Astrocyte of the cerebellum (primary cell): ENCODE measurements at regions not wholly inside any gene's neighbourhood (a gene's known extent, or its start where the extent isn't known, plus 50 kb on each side); places are given as distances from the start of the nearest gene placed in this dataset.

Source experiments
- DNase-seq: peaks from one replicate; pipeline ENCODE4 v3.0.0-alpha.2; 2011; ENCODE audit warnings: low read depth
- H3K4me3 ChIP-seq: 2 replicates; pipeline ENCODE4 v1.5.1; 2011; ENCODE audit warnings: mild to moderate bottlenecking, low read depth, low read length, moderate library complexity
- in situ Hi-C: cut with HindIII; loops from 2 replicates; pipeline ENCODE4 v1.10.0; 2017; ENCODE audit warnings: low sequenced_read_pairs
- TF ChIP-seq, protein P1 (sequence below): IDR thresholded peaks from 2 replicates; pipeline ENCODE4 v1.5.1; 2012; ENCODE audit warnings: low read length, low read depth, moderate library complexity, mild to moderate bottlenecking; ENCODE audit errors: missing control alignments

DNA sequence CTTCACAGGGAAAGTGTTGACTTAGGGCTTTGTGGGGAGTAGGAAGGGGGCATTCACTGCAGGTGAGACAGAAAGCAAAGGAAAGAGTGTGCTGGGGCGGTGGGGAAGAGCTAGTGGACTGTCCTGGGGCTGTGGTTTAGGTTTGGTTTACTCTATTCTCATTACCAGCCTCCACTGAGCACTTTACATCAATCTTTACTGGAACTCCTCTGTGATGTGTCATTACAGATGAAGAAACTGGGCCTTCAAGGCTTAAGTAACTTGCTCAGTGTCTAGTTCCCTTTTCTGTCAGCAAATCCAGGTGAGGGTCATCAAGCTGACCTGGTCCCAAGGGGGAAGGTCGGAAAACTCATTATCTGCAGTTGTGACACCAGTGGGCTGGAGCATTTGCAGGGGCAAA, 120.2 kb upstream of the PFN2 start:
- TF ChIP-seq, protein P1, sequence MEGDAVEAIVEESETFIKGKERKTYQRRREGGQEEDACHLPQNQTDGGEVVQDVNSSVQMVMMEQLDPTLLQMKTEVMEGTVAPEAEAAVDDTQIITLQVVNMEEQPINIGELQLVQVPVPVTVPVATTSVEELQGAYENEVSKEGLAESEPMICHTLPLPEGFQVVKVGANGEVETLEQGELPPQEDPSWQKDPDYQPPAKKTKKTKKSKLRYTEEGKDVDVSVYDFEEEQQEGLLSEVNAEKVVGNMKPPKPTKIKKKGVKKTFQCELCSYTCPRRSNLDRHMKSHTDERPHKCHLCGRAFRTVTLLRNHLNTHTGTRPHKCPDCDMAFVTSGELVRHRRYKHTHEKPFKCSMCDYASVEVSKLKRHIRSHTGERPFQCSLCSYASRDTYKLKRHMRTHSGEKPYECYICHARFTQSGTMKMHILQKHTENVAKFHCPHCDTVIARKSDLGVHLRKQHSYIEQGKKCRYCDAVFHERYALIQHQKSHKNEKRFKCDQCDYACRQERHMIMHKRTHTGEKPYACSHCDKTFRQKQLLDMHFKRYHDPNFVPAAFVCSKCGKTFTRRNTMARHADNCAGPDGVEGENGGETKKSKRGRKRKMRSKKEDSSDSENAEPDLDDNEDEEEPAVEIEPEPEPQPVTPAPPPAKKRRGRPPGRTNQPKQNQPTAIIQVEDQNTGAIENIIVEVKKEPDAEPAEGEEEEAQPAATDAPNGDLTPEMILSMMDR = no peak
- in situ Hi-C loops = no loop called here
- no peak for DNase-seq
- no peak overlapping the region for H3K4me3 ChIP-seq

DNA sequence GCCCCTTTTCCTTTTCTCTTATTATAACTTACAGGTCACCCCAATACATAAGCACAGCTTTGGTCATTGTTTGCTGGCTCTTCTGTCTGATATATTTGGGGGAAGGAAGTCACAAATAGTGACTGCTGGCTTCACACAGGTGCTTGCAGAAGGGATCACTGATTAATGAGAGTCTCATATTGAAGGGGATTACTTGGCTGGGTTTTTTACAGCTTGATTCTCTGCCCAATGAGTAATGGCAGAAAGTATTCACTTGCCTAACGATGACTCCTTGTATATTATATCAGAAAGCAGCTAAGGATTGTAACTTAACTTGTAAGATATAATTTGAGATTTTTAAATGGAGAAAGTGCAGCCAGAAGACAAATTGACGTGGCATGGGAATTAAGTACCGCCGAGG, 119.3 kb upstream of the PFN2 start:
- no peak overlapping the region for H3K4me3 ChIP-seq
- no peak for DNase-seq
- in situ Hi-C loops = no loop called here
- TF ChIP-seq, protein P1 = no peak

DNA sequence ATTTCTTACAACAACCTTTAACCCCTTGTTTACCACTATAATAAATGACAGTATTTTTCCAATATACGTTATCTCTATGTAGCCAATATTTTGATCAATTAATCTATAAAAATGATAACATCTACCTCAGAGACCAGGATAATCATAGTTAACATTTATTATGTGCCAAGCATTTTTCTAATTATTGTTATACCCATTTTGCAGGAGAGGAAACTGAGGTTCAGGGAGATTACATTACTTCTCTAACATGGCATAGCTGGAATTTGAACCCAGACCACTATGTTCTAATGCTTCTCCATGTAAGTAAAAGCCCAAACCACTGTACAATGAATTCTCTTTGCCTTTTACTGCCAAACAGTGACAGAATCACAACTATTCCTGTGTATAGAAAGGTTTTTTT, 113.4 kb upstream of the PFN2 start:
- in situ Hi-C loops = no loop called here
- no peak overlapping the region for H3K4me3 ChIP-seq
- TF ChIP-seq, protein P1 = no peak

DNA sequence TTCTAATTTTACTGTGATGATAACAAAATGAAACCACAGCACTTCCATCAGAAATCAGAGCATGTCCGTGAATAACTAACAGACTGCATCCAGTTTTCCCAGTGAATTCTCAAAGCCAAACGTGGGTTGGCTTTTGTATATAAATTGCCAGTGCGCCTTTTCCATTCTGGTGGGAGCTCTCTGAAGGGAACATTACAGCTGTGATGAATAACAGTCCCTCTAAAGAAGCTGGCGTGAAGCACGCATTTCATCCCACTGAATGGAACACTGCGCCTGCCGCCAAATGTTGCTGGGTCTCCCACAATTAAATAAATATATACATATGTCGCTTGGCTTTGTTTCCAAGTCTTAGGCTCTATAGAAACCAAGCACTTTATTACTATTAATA, 113.0 kb upstream of the PFN2 start:
- peak overlapping the region; percentile 23 for H3K4me3 ChIP-seq
- in situ Hi-C loops = no loop called here
- DNase-seq = no peak
- TF ChIP-seq, protein P1 = no peak

More for the DNA sequence above, 113.4 kb upstream of the PFN2 start:
- DNase-seq = no peak

DNA sequence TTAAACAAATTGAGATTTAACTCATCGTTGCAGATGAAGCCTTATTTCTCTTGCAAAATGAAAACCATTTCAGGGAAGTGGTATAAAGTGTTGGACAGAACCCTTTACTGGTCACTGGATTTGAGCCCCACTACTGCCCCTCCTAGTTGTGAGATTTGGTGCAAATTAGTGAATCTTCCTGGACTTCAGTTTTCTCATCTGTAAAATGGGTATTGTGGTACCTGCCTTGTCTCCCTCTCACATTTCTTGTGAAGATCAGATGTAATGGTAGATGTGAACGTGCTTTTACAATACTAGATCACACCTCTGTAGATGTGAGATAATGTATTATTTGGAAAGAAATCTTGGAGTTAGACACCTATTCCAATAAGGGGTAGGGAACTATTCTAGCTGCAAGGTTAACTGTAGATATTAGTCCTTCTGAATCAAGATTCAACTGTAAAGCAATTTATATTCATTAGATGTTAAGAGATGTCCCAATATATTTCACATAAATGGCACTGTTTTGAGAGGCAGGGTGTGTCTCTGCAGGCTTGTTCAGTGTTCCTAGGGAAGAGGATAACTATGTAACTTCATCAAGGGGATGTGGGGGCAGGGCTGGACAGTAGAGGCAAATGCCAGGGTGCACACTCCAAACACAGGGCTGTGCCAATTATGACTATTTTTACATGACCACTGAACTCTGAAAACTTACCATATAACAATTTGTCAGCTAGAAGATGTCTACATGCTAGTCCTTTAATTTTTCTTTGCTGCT, 112.4 kb upstream of the PFN2 start:
- H3K4me3 ChIP-seq = peak overlapping the region; percentile 23
- TF ChIP-seq, protein P1 = no peak
- in situ Hi-C loops = no loop called here
- DNase-seq = no peak

DNA sequence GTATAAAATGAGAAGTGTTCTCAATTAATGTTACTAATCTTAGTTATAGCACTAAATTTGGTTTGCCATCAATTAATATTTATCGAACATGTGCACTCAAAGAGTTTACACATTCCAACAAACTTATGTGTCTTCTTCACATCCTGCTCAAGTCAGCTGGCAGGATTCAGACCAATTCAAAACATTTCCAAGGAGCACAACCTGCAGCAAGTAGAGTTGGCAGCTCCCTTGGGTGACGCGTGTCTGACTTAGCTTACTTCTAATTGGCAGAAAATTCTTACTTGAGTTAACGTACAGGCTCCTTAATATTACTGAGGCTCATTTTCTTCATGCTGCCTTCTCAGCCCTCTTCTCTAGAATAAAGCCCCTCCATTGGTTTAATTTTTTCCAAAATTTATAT, 110.4 kb upstream of the PFN2 start:
- no peak for DNase-seq

More for the DNA sequence above, 110.4 kb upstream of the PFN2 start:
- in situ Hi-C loops = no loop called here
- TF ChIP-seq, protein P1 = no peak
- H3K4me3 ChIP-seq = no peak overlapping the region
